ENCODE measurements at regions not wholly inside any gene's neighbourhood (a gene's known extent, or its start where the extent isn't known, plus 50 kb on each side); places are given as distances from the start of the nearest gene placed in this dataset.
A peak's percentile ranks its signal among the peaks of the same experiment; 100 is the strongest.

- Mint-ChIP-seq H3K27me3 (ENCODE audit: low read depth) (no peaks in the 10 kb centered on the region), H3K4me3 (no peak overlapping the region), H3K36me3 (peaks cover 10% of the 10 kb centered on the region), H3K27ac (no peak overlapping the region), H3K9me3 (peaks cover 14% of the 10 kb centered on the region), H3K4me1 (no peaks in the 10 kb centered on the region; the same call in 1 of the 2 replicates)
- TF ChIP-seq USF2 (CRISPR knock-in tag; IDR thresholded peaks at IDR 0.05) (no peak), MAX (CRISPR knock-in tag; IDR thresholded peaks at IDR 0.05) (no peak), ATF1 (CRISPR knock-in tag; IDR thresholded peaks at IDR 0.05) (no peak), TP53 (CRISPR knock-in tag; IDR thresholded peaks at IDR 0.05) (no peak), SMAD4 (CRISPR knock-in tag; IDR thresholded peaks at IDR 0.05) (no peak), TCF7 (CRISPR knock-in tag; IDR thresholded peaks at IDR 0.05; ENCODE audit: low read depth) (no peak), ESRRA (CRISPR knock-in tag; IDR thresholded peaks at IDR 0.05; ENCODE audit: borderline replicate concordance) (no peak), NFYB (CRISPR knock-in tag; conservative IDR thresholded peaks at IDR 0.05; ENCODE audit: low read depth) (no peak), EMX1 (CRISPR knock-in tag; IDR thresholded peaks at IDR 0.05) (no peak)
- TF ChIP-seq, protein P1, sequence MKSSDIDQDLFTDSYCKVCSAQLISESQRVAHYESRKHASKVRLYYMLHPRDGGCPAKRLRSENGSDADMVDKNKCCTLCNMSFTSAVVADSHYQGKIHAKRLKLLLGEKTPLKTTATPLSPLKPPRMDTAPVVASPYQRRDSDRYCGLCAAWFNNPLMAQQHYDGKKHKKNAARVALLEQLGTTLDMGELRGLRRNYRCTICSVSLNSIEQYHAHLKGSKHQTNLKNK (CRISPR knock-in tag; IDR thresholded peaks at IDR 0.05) = no peak
- TF ChIP-seq, protein P2, sequence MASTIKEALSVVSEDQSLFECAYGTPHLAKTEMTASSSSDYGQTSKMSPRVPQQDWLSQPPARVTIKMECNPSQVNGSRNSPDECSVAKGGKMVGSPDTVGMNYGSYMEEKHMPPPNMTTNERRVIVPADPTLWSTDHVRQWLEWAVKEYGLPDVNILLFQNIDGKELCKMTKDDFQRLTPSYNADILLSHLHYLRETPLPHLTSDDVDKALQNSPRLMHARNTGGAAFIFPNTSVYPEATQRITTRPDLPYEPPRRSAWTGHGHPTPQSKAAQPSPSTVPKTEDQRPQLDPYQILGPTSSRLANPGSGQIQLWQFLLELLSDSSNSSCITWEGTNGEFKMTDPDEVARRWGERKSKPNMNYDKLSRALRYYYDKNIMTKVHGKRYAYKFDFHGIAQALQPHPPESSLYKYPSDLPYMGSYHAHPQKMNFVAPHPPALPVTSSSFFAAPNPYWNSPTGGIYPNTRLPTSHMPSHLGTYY (CRISPR knock-in tag; IDR thresholded peaks at IDR 0.05) = no peak
- ATAC-seq = no peak
- ChIA-PET POLR2A (no interaction called here), CTCF (no interaction called here)
- no peak for DNase-seq (ENCODE audit: low spot score)
Observed at GRCh38 chr6:115360602-115361325, 699.9 kb downstream of the FRK start.

- peaks cover 7% of the 10 kb centered on the region for H3K9me3 Mint-ChIP-seq
- TF ChIP-seq, protein P1 (CRISPR knock-in tag; IDR thresholded peaks at IDR 0.05) = no peak
- TF ChIP-seq ZNF317 (CRISPR knock-in tag; IDR thresholded peaks at IDR 0.05; ENCODE audit: borderline replicate concordance, low read depth) (no peak), ZNF416 (CRISPR knock-in tag; IDR thresholded peaks at IDR 0.05) (no peak)
- DNase-seq (ENCODE audit: low spot score) = no peak
- no peaks in the 10 kb centered on the region for H3K27me3 Mint-ChIP-seq (ENCODE audit: low read depth)
- ChIA-PET POLR2A (no interaction called here), CTCF (no interaction called here)
- ATAC-seq = no peak; the same call in 1 of the 2 replicates
- peak overlapping the region; percentile 11; the same call in 1 of the 2 replicates for H3K27ac Mint-ChIP-seq
- H3K4me1 Mint-ChIP-seq = no peaks in the 10 kb centered on the region; the same call in 1 of the 2 replicates
- H3K36me3 Mint-ChIP-seq = no peaks in the 10 kb centered on the region
- H3K4me3 Mint-ChIP-seq = no peak overlapping the region
Observed at GRCh38 chr6:115358616-115359015, 702.1 kb downstream of the FRK start.

GRCh38 chr6:115356371-115356770, 704.3 kb downstream of the FRK start:
- TF ChIP-seq, protein P3, sequence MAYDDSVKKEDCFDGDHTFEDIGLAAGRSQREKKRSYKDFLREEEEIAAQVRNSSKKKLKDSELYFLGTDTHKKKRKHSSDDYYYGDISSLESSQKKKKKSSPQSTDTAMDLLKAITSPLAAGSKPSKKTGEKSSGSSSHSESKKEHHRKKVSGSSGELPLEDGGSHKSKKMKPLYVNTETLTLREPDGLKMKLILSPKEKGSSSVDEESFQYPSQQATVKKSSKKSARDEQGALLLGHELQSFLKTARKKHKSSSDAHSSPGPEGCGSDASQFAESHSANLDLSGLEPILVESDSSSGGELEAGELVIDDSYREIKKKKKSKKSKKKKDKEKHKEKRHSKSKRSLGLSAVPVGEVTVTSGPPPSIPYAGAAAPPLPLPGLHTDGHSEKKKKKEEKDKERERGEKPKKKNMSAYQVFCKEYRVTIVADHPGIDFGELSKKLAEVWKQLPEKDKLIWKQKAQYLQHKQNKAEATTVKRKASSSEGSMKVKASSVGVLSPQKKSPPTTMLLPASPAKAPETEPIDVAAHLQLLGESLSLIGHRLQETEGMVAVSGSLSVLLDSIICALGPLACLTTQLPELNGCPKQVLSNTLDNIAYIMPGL (CRISPR knock-in tag; IDR thresholded peaks at IDR 0.05) = no peak
- TF ChIP-seq, protein P4, sequence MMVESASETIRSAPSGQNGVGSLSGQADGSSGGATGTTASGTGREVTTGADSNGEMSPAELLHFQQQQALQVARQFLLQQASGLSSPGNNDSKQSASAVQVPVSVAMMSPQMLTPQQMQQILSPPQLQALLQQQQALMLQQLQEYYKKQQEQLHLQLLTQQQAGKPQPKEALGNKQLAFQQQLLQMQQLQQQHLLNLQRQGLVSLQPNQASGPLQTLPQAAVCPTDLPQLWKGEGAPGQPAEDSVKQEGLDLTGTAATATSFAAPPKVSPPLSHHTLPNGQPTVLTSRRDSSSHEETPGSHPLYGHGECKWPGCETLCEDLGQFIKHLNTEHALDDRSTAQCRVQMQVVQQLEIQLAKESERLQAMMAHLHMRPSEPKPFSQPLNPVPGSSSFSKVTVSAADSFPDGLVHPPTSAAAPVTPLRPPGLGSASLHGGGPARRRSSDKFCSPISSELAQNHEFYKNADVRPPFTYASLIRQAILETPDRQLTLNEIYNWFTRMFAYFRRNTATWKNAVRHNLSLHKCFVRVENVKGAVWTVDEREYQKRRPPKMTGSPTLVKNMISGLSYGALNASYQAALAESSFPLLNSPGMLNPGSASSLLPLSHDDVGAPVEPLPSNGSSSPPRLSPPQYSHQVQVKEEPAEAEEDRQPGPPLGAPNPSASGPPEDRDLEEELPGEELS (CRISPR knock-in tag; IDR thresholded peaks at IDR 0.05) = no peak
- TF ChIP-seq E2F4 (CRISPR knock-in tag; IDR thresholded peaks at IDR 0.05; ENCODE audit: borderline replicate concordance, low read depth) (no peak), NFE2L1 (CRISPR knock-in tag; IDR thresholded peaks at IDR 0.05) (no peak), NFYB (CRISPR knock-in tag; conservative IDR thresholded peaks at IDR 0.05; ENCODE audit: low read depth) (no peak), EMX1 (CRISPR knock-in tag; IDR thresholded peaks at IDR 0.05) (no peak), SMAD3 (CRISPR knock-in tag; IDR thresholded peaks at IDR 0.05; ENCODE audit: borderline replicate concordance) (no peak), ZNF219 (CRISPR knock-in tag; IDR thresholded peaks at IDR 0.05; ENCODE audit: borderline replicate concordance) (no peak), TCF7 (CRISPR knock-in tag; IDR thresholded peaks at IDR 0.05; ENCODE audit: low read depth) (no peak)
- Mint-ChIP-seq H3K4me1 (no peaks in the 10 kb centered on the region; the same call in 1 of the 2 replicates), H3K9me3 (peaks cover 7% of the 10 kb centered on the region), H3K36me3 (no peaks in the 10 kb centered on the region), H3K4me3 (no peak overlapping the region), H3K27ac (no peak overlapping the region), H3K27me3 (ENCODE audit: low read depth) (no peaks in the 10 kb centered on the region)
- CTCF ChIA-PET = no interaction called here
- no peak for DNase-seq (ENCODE audit: low spot score)
- POLR2A ChIA-PET = no interaction called here
- no peak for ATAC-seq
